LNCAP (cell line): ENCODE measurements at regions not wholly inside any gene's neighbourhood (a gene's known extent, or its start where the extent isn't known, plus 50 kb on each side); places are given as distances from the start of the nearest gene placed in this dataset.

ENCODE experiments used
- CTCF ChIP-seq: fragments of 450-650 bp; IDR thresholded peaks from 2 replicates; pipeline ENCODE4 v1.5.1; 2017; ENCODE audit warnings: mild to moderate bottlenecking

GRCh38 chr4:96036781-96037180 is 196.9 kb downstream of the PDHA2 start:
- no peak for TF ChIP-seq CTCF

GRCh38 chr4:96037705-96038104 is 197.8 kb downstream of the PDHA2 start:
- TF ChIP-seq CTCF, result no peak

GRCh38 chr4:96039217-96039616 is 199.3 kb downstream of the PDHA2 start:
- no peak for TF ChIP-seq CTCF

GRCh38 chr4:96039803-96040436 is 200.0 kb downstream of the PDHA2 start:
- no peak for TF ChIP-seq CTCF

GRCh38 chr4:96044971-96045370 is 205.1 kb downstream of the PDHA2 start:
- no peak for TF ChIP-seq CTCF

- TF ChIP-seq CTCF, result no peak
Measured at GRCh38 chr4:96052827-96053226, 212.9 kb downstream of the PDHA2 start.

- no peak for TF ChIP-seq CTCF
Measured at GRCh38 chr4:96056346-96056934, 216.5 kb downstream of the PDHA2 start.

GRCh38 chr4:96063639-96064038 is 223.7 kb downstream of the PDHA2 start:
- TF ChIP-seq CTCF, result no peak
